Fibroblast of lung (primary cell): ENCODE measurements at regions not wholly inside any gene's neighbourhood (a gene's known extent, or its start where the extent isn't known, plus 50 kb on each side); places are given as distances from the start of the nearest gene placed in this dataset.

ENCODE experiments used
- EZH2 ChIP-seq: IDR thresholded peaks from 2 replicates; pipeline ENCODE4 v1.5.1; 2012; ENCODE audit warnings: low read length, control low read depth, mild to moderate bottlenecking; ENCODE audit errors: missing control alignments
- TF ChIP-seq, protein P1 (sequence below), 2 donors: IDR thresholded peaks in 1 of 2; conservative IDR thresholded peaks in 1 of 2; 1 replicate in 1 of 2; 2 replicates in 1 of 2; pipeline ENCODE4 v1.5.1; 2011 to 2012; ENCODE audit warnings: low read length in 2 of 2, control low read depth in 1 of 2, inconsistent platforms in 1 of 2, low read depth in 1 of 2, mild to moderate bottlenecking in 1 of 2

DNA sequence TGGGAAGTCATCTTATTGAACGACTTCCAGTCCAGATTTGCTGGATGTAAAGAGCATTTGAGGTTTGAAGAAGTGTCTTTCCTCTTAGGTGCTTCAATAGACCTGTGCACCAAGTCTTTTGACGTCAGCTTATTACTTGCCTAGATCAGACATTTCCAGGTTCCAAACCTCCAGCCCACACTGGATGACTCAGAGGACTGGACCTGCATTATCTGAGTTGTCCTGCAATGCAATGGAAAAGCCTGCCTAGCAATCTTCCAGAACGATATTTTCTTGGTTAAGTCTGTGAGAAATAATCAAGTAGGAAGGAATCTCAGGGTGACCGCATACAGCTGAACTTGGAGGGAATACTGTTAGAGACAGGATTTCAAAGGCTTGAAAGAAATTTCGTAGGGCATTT lies 147.2 kb upstream of the MOCS2 start:
- TF ChIP-seq, protein P1, sequence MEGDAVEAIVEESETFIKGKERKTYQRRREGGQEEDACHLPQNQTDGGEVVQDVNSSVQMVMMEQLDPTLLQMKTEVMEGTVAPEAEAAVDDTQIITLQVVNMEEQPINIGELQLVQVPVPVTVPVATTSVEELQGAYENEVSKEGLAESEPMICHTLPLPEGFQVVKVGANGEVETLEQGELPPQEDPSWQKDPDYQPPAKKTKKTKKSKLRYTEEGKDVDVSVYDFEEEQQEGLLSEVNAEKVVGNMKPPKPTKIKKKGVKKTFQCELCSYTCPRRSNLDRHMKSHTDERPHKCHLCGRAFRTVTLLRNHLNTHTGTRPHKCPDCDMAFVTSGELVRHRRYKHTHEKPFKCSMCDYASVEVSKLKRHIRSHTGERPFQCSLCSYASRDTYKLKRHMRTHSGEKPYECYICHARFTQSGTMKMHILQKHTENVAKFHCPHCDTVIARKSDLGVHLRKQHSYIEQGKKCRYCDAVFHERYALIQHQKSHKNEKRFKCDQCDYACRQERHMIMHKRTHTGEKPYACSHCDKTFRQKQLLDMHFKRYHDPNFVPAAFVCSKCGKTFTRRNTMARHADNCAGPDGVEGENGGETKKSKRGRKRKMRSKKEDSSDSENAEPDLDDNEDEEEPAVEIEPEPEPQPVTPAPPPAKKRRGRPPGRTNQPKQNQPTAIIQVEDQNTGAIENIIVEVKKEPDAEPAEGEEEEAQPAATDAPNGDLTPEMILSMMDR (conservative IDR thresholded peaks at IDR 0.05 in 1 of 2, IDR thresholded peaks at IDR 0.05 in 1 of 2; ENCODE audit: low read depth in 1 of 2, low read length in 2 of 2), result no peak
- TF ChIP-seq EZH2, result no peak
